Muscle of leg (tissue), 3 donors: ENCODE measurements at regions not wholly inside any gene's neighbourhood (a gene's known extent, or its start where the extent isn't known, plus 50 kb on each side); places are given as distances from the start of the nearest gene placed in this dataset.
"Not testable (repeated sequence)": the region's sequence is repeated elsewhere in the genome, so short reads cannot be mapped to it uniquely, and the experiment has no call there.

Source experiments
- DNase-seq: peaks from one replicate; pipeline ENCODE4 v3.0.0; 2013
- H3K27ac ChIP-seq: one replicate; pipeline ENCODE4 v1.5.1; 2013; ENCODE audit warnings: mild to moderate bottlenecking, low read length, control low read depth
- H3K27me3 ChIP-seq: one replicate; pipeline ENCODE4 v1.6.1; 2013; ENCODE audit warnings: low read length; ENCODE audit not compliant: control insufficient read depth, insufficient read depth
- H3K36me3 ChIP-seq: one replicate; pipeline ENCODE4 v1.6.1; 2013; ENCODE audit warnings: low read length; ENCODE audit not compliant: control insufficient read depth, insufficient read depth
- H3K4me1 ChIP-seq: one replicate; pipeline ENCODE4 v1.6.1; 2013; ENCODE audit warnings: low read length; ENCODE audit not compliant: control insufficient read depth, insufficient read depth
- H3K4me3 ChIP-seq: one replicate; pipeline ENCODE4 v1.5.1; 2013; ENCODE audit warnings: low read length, control low read depth
- H3K9me3 ChIP-seq: replicated peaks from 2 replicates; pipeline ENCODE4 v1.6.1; 2013; ENCODE audit warnings: low read depth, low read length; ENCODE audit not compliant: control insufficient read depth
- WGBS: methylation state at CpG from one replicate; pipeline ENCODE4 v1.1.5; 2013; ENCODE audit warnings: missing lambda C conversion rate; ENCODE audit not compliant: insufficient coverage; 5-methylcytosine and 5-hydroxymethylcytosine counted together

- H3K27ac ChIP-seq, H3K4me3 ChIP-seq, H3K4me1 ChIP-seq, H3K9me3 ChIP-seq, H3K36me3 ChIP-seq, H3K27me3 ChIP-seq, DNase-seq: not testable (repeated sequence)
- no CpG with 5 or more reads among the region's 23 CpGs for WGBS
These were observed 78.8 kb upstream of the SFSWAP start for GRCh38 chr12:131631889-131632651.

DNA sequence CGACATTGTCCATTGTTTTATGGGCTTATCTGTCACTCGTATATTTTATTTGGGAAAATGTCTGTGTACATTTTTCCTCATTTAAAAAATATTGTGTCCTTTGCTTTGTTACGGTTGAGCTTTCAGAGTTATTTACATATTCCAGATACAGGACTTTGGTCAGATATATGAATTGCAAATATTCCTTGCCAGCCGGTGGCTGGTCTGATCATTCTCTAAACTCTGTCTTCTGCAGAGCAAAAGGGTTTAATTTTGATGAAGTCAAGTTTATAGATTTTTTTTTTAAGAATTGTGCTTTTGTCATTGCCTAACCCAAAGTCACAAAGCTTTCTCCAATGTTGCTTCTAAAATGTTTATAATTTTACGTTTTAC is 78.3 kb upstream of the SFSWAP start:
- no CpG with 5 or more reads among the region's 5 CpGs for WGBS
- H3K4me3 ChIP-seq, H3K36me3 ChIP-seq: not testable (repeated sequence)

GRCh38 chr12:131633610-131634009 is 77.3 kb upstream of the SFSWAP start:
- not testable (repeated sequence) for H3K27ac ChIP-seq, H3K36me3 ChIP-seq, H3K4me1 ChIP-seq, H3K9me3 ChIP-seq, DNase-seq, H3K27me3 ChIP-seq, H3K4me3 ChIP-seq
- 71% methylated on average over 6 of the region's 9 CpGs for WGBS

More for the DNA sequence above, 78.3 kb upstream of the SFSWAP start:
- not testable (repeated sequence) for H3K9me3 ChIP-seq, H3K4me1 ChIP-seq, H3K27me3 ChIP-seq, H3K27ac ChIP-seq, DNase-seq

DNA sequence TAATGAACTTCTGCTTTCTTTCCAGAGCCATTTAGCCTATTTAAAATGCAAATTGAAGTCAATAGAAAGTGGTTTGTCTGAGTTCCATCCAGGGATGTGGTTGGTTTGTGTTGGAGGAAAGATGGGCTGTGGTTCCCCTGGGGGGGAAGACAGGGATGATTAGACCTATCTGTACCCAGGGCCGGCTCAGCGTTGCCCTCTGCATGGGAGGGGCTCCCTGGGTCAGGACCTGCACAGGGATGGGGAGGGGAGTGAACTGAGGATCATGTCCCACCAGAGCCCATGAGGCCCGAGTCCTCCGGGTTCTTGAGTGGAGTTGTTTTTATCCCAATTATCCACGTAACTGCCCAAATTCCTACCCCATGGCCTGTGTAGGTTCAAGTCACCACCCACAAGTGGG is 76.9 kb upstream of the SFSWAP start:
- peaks cover 3% of the 10 kb centered on the region for H3K27me3 ChIP-seq
- H3K4me3 ChIP-seq: no peak overlapping the region
- no peak for DNase-seq
- H3K9me3 ChIP-seq: no peaks in the 10 kb centered on the region
- WGBS: 92% methylated on average over 2 of the region's 5 CpGs
- H3K4me1 ChIP-seq: no peaks in the 10 kb centered on the region
- no peaks in the 10 kb centered on the region for H3K36me3 ChIP-seq
- no peak overlapping the region for H3K27ac ChIP-seq

DNA sequence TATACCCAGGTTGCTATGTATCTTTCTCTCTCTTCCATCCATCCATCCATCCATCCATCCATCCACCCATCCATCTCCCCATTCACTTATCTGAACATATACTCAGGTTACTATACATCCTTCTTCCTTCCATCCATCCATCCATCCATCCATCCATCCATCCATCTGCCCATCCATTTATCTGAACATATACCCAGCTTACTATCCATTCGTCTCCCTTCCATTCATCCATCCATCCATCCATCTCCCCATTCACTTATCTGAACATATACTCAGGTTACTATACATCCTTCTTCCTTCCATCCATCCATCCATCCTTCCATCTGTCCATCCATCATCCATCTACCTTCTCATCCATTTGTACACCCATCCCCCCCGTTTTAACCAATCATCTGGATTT is 75.9 kb upstream of the SFSWAP start:
- WGBS: 79% methylated on average over 2 of the region's 2 CpGs
- H3K4me1 ChIP-seq, H3K9me3 ChIP-seq, DNase-seq, H3K27me3 ChIP-seq, H3K36me3 ChIP-seq, H3K27ac ChIP-seq, H3K4me3 ChIP-seq: not testable (repeated sequence)

DNA sequence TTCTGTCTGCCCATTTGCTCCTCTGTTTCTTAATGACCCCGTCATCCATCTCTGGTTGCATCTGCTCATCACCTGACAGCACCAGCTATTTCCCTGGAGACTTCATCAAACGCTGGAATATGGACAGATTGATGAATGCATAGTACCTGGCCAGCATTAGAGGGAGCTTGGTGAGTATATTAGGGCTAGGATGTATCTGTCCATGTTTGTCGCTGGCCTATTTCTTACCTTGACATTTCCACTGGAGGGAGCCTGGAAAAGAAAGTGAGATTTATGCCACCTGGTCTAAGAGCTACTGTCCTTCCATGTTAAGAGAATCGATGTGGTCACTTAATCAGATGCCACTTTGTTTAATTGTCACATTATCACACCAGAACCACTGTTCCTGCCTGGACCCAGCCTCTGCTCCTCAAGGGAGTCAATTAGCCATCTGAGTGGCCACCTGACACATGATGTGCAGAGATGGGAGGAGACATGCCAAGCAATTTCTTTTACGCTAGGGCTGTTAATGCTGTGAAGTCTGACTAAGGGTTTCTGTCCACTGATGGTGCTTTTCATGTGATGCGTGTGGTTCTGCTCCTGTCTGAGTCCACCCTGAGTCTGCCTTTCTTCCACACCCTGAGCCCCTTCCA is 75.3 kb upstream of the SFSWAP start:
- WGBS: 80% methylated on average over 1 of the region's 6 CpGs
- no peaks in the 10 kb centered on the region for H3K36me3 ChIP-seq
- H3K9me3 ChIP-seq: no peaks in the 10 kb centered on the region
- H3K27me3 ChIP-seq: peaks cover 2% of the 10 kb centered on the region
- H3K4me3 ChIP-seq: no peak overlapping the region
- H3K4me1 ChIP-seq: no peaks in the 10 kb centered on the region
- DNase-seq: no peak
- no peak overlapping the region for H3K27ac ChIP-seq

DNA sequence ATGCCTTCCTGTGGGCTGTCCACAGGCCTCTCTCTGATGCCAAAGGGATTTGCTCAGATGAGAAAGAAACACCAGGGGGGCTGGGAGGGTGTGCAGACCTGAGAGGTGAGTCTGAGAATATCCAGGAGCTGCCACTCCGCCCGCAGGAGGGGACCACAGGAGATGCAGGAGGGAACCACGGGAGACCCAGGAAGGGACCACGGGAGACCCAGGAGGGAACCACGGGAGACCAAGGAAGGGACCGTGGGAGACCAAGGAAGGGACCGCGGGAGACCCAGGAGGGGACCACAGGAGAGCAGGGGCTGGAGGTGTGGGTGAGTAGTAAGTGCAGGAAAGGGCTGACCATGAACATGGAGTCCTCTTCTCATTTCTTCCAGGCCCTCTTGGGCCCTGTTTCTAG is 74.6 kb upstream of the SFSWAP start:
- WGBS: 90% methylated on average over 8 of the region's 8 CpGs
- Histone ChIP-seq H3K4me3 (no peak overlapping the region), H3K9me3 (no peaks in the 10 kb centered on the region), H3K27ac (no peak overlapping the region), H3K27me3 (peaks cover 2% of the 10 kb centered on the region), H3K4me1 (no peaks in the 10 kb centered on the region), H3K36me3 (no peaks in the 10 kb centered on the region)
- no peak for DNase-seq

- H3K4me3 ChIP-seq: no peak overlapping the region
- H3K9me3 ChIP-seq: no peaks in the 10 kb centered on the region
- 77% methylated on average over 15 of the region's 18 CpGs for WGBS
- H3K4me1 ChIP-seq: no peaks in the 10 kb centered on the region
- H3K27me3 ChIP-seq: peaks cover 2% of the 10 kb centered on the region
- DNase-seq: no peak
- H3K36me3 ChIP-seq: no peaks in the 10 kb centered on the region
- no peak overlapping the region for H3K27ac ChIP-seq
These were observed 73.7 kb upstream of the SFSWAP start for GRCh38 chr12:131636940-131637750.

DNA sequence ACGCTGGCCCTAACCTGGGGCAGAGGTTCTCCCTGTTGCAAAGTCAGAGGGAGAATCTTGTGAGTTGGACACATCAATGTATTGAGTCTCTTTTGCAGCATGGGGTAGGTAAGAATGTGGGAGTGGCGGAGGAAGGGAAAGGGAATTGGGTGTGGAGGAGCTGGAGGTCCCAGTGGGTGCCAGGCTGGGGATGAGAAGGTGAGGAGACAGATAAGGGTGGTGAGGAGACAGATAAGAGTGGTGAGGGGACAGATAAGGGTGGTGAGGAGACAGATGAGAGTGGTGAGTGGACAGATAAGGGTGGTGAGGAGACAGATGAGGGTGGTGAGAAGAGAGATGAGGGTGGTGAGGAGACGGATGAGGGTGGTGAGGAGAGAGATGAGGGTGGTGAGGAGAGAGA is 72.9 kb upstream of the SFSWAP start:
- Histone ChIP-seq H3K36me3 (no peaks in the 10 kb centered on the region), H3K27me3 (peaks cover 2% of the 10 kb centered on the region), H3K27ac (no peak overlapping the region), H3K4me1 (no peaks in the 10 kb centered on the region), H3K9me3 (no peaks in the 10 kb centered on the region), H3K4me3 (no peak overlapping the region)
- 62% methylated on average over 3 of the region's 3 CpGs for WGBS
- no peak for DNase-seq

DNA sequence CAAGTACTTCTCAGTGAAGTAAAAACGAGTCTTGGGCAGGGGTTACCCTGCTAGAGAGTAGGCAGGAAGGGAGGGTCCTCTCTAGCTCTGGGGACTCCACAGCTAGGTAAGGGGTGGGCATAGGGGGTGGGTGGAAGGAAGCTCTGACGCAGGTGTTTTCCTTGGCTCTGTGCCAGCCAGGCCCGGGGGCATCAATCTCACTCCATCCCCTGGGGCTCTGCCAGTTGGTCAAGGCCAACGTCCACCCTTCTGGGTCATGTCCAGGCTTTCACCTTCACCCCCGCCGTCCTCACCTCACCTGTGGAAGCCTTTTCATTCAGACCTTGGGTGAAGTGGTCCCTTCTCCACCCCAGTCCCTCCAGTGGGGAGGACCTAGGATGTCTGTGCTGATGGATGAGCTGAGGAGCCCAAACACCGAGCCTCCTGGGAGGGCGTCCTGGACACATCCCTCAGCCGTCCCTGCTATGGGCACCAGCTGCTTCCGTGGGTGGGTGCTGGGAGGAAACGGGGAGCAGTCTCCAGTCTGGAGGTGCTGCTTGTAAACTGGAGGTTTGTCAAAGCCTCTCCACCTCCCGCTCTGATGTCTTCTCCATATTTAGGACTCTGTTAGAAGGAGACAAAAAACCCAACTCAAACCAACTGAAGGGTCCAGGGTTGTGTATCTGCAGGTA is 71.5 kb upstream of the SFSWAP start:
- Histone ChIP-seq H3K4me1 (peaks cover 3% of the 10 kb centered on the region), H3K9me3 (no peaks in the 10 kb centered on the region), H3K27ac (no peak overlapping the region), H3K4me3 (no peak overlapping the region), H3K36me3 (no peaks in the 10 kb centered on the region), H3K27me3 (peaks cover 2% of the 10 kb centered on the region)
- no peak for DNase-seq
- WGBS: 70% methylated on average over 2 of the region's 12 CpGs
